HG02798 (cell line): ENCODE measurements at regions not wholly inside any gene's neighbourhood (a gene's known extent, or its start where the extent isn't known, plus 50 kb on each side); places are given as distances from the start of the nearest gene placed in this dataset.

Source experiments
- ATAC-seq: cut with Tn5 transposase; IDR thresholded peaks from one replicate; pipeline ENCODE4 v1.9.1; 2021; ENCODE audit warnings: mild to moderate bottlenecking; ENCODE audit not compliant: unreplicated experiment, poor library complexity

- no peak for ATAC-seq
Measured at GRCh38 chr6:44050872-44051505, 76.3 kb downstream of the MRPL14 start.

DNA sequence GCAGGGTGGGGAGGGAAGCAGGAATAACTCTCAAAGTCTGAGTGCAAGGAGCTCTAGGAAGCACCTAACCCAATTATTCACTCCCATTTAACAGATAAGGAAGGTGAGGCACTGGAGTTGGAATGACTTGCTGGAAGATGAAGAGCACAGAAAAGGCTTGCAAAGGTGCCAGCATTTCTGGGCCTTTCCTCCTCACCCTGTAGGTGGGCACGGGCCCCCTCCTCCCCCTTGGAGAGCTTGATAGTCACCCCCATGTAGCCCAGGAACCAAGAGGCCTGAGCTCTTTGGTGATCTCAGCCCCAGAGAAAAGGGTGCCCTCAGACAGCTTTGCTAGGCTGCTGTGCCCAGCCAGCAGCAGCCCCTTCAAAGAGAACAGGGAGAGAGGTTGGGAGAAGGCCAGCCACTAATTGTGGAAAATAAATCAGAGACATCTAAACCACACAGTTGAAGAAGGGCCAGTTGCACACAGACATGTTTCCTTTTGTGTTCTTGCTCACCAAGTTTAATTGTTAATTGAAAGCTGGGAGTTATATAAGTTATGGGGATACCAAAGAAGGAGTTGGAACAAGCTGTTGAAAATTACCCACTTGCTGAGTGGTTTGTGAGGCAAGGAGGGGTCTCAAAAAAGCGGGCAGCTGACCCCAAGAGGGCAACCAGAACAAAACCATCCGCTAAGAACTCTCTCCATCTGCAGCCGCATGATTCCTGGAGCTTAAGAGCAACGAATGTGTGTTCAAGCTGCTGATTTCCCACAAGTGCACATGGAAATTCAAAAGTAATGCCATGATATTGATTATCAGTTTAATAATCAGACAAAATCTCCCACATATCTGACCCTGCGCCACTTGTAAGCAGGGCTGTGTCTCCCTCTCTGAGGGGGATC is 77.0 kb downstream of the MRPL14 start:
- ATAC-seq: no peak

DNA sequence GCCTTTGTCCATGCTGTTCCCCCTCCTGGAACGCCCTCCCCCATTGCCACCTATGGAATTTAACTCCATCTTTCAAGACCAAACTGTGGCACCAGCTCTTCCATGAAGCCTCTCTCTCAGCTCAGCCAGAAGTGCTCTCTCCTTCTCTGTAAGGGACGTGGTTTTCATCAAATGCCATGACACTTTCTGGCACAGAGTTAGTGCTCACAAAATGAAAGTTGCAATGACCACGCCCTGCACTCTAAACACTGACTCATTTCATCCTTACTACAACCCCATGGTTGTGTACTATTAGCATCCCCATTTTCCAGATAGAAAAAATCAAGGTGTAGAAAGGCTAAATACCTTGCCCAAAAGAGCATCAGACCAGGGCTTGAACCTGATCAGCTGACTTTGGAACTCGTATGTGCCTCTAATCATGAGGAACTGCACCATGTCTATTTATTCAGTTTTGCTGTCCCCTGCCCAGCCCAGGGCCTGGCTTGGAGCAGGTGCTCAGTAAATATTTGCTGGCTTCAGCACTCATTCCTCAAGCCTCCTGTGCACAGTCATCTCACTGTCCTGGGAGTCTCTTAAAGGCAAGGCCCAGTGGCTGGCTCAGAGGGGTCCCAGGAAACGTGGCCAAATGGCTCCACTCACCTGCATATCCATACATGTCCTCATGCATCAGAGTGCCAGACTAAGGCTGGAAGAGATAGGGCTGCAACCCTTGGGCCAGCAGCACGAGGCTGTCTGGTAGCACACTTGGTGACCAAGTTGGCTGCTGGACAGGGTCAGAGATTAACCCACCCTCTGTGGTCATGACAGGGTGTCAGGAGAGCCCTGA is 77.9 kb downstream of the MRPL14 start:
- peak; percentile 58 for ATAC-seq

- ATAC-seq: no peak
Measured at GRCh38 chr6:44048277-44048676, 79.0 kb downstream of the MRPL14 start.

GRCh38 chr6:44047801-44048200 is 79.5 kb downstream of the MRPL14 start:
- ATAC-seq: no peak

GRCh38 chr6:44047179-44047546 is 80.1 kb downstream of the MRPL14 start:
- ATAC-seq: no peak

DNA sequence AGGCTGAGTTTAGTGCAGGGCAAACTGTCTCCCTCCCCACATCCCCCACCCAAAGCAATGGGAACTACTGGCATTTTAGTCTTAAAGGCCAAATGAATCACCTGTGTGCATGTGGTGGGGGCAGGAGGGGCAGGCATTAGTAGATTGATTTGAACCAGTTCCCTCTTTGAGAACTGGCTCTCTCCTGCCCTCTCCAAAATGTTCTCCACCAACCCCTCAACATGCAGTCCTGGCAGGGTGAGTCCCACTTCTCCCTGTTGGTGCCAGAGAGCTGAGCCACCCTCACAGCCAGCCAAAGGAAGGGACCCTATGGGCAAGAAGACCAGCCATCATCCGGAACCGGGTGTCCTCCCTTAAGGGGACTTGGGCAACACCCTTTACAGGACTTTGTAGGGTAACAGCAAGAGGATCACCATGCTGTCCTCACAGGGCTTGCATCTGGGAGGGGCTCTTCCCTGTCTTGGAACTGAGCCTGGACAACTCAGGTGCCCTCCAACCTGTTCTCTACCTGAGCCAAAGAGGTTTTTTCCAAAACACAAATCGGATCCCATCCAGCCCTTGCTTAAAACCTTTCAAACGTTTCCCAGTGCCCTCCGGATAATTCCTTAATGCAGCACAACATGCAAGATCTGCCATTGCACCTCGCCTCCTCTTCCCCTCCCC is 80.6 kb downstream of the MRPL14 start:
- no peak for ATAC-seq

- no peak for ATAC-seq
Measured at GRCh38 chr6:44045672-44046015, 81.6 kb downstream of the MRPL14 start.

GRCh38 chr6:44044940-44045671 is 82.1 kb downstream of the MRPL14 start:
- ATAC-seq: no peak

- ATAC-seq: no peak
Measured at GRCh38 chr6:44044154-44044539, 83.1 kb downstream of the MRPL14 start.

DNA sequence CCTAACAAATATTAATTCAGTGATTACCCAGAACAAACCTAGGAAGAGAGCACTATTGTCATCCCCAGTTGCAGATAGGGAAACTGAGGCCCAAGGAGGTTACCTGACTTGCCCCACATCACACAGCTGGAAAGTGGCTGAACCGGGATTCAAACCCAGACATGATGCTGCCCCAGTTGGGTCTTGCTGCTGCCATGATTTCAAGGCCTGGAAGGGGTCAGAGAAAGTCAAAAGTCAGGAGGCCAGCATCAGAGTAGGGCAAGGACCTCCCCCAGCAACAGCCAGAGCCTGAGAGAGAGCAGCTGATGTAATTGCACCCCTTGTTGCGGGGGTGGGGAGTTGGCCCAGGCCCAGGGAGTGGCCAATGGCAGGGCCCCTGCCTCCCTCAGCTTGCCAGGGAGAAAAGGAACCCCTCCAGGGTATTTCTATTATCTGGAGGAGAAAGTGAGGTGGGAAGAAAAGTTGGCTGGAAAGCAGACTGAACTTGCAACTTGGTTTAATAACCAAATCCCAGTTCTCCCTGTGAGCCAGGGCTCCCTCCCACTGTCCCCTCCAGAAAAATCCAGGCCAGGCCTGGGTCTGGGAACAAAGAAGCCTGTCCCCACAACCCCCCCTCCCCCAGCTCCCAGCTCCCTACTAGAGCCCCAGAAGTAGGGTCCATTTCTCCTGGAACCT is 83.6 kb downstream of the MRPL14 start:
- ATAC-seq: no peak

DNA sequence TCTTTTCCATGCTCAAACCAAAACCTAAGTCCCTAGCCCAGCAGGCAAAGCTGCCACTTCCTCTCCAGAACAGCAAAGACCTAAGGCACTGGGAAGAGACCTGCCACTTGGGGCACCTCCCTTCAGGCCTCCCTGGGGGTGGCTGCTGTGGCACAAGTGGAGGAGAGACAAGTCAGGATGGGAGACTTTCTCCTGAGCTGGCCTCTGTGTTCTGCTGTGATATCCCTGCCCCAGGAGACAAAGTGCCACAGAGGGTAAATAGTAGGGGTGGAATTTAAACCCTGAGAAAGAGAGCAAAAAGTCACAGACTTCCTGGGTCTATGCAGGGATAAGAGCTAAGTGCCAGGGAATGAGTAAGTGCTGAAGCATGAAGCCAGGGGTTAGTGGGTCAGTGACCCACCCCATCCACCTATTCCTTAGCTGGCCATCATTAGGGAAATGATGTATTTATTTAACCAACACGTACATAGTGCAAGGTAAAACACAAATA is 84.2 kb downstream of the MRPL14 start:
- ATAC-seq: no peak

DNA sequence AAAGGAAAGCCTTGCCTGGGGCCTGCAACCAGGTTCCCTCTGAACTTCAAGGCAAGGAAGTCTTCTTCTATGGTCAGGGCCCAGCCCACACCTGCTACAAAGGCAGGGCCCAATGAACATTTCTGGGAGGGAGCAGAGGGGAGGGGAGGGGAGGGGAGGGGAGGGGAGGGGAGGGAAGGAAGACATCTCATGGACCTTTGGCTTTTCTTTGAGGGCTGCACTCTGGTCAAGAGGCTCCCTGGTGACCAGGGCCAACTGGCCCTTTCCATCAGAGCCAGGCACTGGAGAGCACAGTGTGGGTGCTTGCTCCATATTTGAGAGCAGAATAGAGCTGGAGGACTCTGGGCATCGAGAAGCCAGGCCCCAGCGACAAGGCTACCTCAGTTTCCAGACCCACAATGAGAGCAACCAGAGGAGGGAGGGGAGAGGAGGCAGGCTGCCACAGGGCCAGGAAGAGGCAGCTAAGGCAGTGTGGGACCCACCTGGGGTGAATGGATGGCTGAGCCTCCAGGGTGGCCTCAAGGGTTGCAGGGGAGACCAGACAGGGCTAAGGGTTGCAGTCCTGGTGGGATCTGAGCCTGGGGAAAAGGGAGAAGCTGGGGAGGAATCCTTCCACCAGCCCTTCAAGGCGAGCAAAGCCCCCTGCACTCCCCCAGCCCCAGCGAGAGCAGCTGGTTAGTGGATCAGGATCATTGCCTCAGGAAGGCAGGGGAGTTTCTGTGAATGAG is 84.8 kb downstream of the MRPL14 start:
- no peak for ATAC-seq

DNA sequence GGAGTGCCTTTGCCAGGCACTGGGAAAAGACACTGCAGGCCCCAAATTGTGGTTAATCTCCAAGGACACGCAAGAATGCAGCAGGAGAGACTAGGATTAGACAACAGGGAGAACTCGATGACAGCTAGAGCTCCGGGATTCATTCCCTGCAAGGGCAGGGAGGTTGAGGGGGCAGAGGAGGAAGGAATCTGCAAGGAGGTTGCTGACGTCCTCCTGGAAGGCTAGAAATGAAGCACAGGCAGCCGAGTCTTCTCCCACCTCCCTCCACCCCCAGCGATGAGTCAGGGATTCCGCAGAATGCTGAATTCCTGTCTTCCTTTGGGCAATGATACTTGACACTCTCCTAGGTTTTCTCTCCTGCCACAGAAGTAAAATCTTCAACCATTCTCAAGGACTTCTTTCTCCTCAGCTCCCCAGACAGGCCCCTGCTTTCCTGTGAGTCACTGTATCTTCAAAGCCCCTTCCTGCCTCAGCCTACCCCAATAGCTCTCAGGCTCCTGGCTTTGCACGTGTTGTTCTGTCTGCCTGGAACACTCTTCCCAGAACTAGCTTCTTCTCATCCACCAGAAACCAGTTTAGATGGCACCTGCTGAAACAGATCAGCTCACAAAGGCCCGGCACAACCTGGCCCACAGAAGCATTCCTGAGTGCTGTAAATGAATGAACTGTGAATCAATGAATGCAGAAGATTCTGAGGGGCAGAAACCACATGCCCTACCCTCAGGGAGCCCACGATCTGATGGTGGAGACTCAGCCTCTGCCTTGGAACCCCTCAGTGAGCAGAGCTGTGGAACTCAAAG is 85.6 kb downstream of the MRPL14 start:
- no peak for ATAC-seq

GRCh38 chr6:44040786-44041185 is 86.5 kb downstream of the MRPL14 start:
- no peak for ATAC-seq

- no peak for ATAC-seq
Measured at GRCh38 chr6:44039839-44040350, 87.4 kb downstream of the MRPL14 start.

- ATAC-seq: no peak
Measured at GRCh38 chr6:44039191-44039719, 88.0 kb downstream of the MRPL14 start.
